KMS-11 (cell line): ENCODE measurements at regions not wholly inside any gene's neighbourhood (a gene's known extent, or its start where the extent isn't known, plus 50 kb on each side); places are given as distances from the start of the nearest gene placed in this dataset.
"Not testable (repeated sequence)": the region's sequence is repeated elsewhere in the genome, so short reads cannot be mapped to it uniquely, and the experiment has no call there.

ENCODE experiments used
- H2AFZ ChIP-seq: fragments of 200-600 bp; sonication (generic); 2 replicates; pipeline ENCODE4 v1.6.1; 2016; ENCODE audit warnings: antibody characterized with exemption, mixed run types, low read depth
- H3K27ac ChIP-seq: fragments of 200-600 bp; sonication (generic); 2 replicates; pipeline ENCODE4 v1.6.1; 2016; ENCODE audit warnings: mild to moderate bottlenecking, mixed run types
- H3K27me3 ChIP-seq: fragments of 200-600 bp; sonication (generic); 2 replicates; pipeline ENCODE4 v1.6.1; 2017; ENCODE audit warnings: mild to moderate bottlenecking, low read depth, mixed run types, moderate library complexity; ENCODE audit not compliant: insufficient read depth
- H3K36me3 ChIP-seq: fragments of 200-600 bp; sonication (generic); 2 replicates; pipeline ENCODE4 v1.6.1; 2017; ENCODE audit warnings: mild to moderate bottlenecking, mixed run types; ENCODE audit not compliant: insufficient read depth
- H3K4me1 ChIP-seq: fragments of 200-600 bp; sonication (generic); 2 replicates; pipeline ENCODE4 v1.6.1; 2016; ENCODE audit warnings: mild to moderate bottlenecking, low read depth, mixed run types; ENCODE audit not compliant: poor library complexity, severe bottlenecking
- H3K4me2 ChIP-seq: fragments of 200-600 bp; sonication (generic); 2 replicates; pipeline ENCODE4 v1.7.0; 2016; ENCODE audit warnings: mild to moderate bottlenecking, mixed run types
- H3K4me3 ChIP-seq: fragments of 200-600 bp; sonication (generic); IDR thresholded peaks from 2 replicates; pipeline ENCODE4 v1.6.1; 2017; ENCODE audit warnings: low read depth, low read length, mixed read lengths; ENCODE audit not compliant: insufficient read depth
- H3K79me2 ChIP-seq: fragments of 200-600 bp; sonication (generic); 2 replicates; pipeline ENCODE4 v1.6.1; 2016; ENCODE audit warnings: low read depth, mixed run types; ENCODE audit not compliant: insufficient read depth
- H3K9ac ChIP-seq: fragments of 200-600 bp; sonication (generic); 2 replicates; pipeline ENCODE4 v1.6.1; 2016; ENCODE audit warnings: mild to moderate bottlenecking, mixed run types
- H4K20me1 ChIP-seq: fragments of 200-600 bp; sonication (generic); 2 replicates; pipeline ENCODE4 v1.6.1; 2016; ENCODE audit warnings: mild to moderate bottlenecking, mixed run types; ENCODE audit not compliant: insufficient read depth
- TF ChIP-seq, protein P1 (sequence below): fragments of 200-600 bp; sonication (generic); conservative IDR thresholded peaks from 2 replicates; pipeline ENCODE4 v1.6.1; 2017; ENCODE audit warnings: low read depth, mild to moderate bottlenecking, antibody characterized with exemption, low read length, moderate library complexity, mixed read lengths

DNA sequence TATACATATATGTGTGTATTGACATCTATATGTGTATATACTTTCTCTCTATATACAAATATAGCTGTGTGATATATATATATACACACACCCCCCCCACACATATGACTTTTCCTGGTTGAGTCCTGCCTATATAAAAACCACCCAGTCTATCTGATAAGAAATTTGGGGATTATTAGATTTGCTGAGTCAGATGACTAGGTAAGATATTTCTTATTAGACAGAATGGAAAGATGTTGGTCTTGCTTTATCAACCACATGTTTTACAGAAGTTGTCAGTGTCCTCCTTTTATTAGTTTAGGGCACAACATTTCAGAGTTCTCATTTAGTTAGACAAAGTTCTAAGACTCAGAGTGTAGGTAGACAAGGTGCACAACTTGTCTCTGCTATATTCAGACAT is 953.3 kb downstream of the METTL15 start:
- Histone ChIP-seq H3K4me1 (no peaks in the 10 kb centered on the region), H3K27ac (no peak overlapping the region), H4K20me1 (no peaks in the 10 kb centered on the region), H3K9ac (no peak overlapping the region), H3K4me3 (no peak overlapping the region), H2AFZ (no peak overlapping the region), H3K36me3 (no peaks in the 10 kb centered on the region), H3K79me2 (no peaks in the 10 kb centered on the region), H3K4me2 (no peak overlapping the region), H3K27me3 (no peaks in the 10 kb centered on the region)
- TF ChIP-seq, protein P1, sequence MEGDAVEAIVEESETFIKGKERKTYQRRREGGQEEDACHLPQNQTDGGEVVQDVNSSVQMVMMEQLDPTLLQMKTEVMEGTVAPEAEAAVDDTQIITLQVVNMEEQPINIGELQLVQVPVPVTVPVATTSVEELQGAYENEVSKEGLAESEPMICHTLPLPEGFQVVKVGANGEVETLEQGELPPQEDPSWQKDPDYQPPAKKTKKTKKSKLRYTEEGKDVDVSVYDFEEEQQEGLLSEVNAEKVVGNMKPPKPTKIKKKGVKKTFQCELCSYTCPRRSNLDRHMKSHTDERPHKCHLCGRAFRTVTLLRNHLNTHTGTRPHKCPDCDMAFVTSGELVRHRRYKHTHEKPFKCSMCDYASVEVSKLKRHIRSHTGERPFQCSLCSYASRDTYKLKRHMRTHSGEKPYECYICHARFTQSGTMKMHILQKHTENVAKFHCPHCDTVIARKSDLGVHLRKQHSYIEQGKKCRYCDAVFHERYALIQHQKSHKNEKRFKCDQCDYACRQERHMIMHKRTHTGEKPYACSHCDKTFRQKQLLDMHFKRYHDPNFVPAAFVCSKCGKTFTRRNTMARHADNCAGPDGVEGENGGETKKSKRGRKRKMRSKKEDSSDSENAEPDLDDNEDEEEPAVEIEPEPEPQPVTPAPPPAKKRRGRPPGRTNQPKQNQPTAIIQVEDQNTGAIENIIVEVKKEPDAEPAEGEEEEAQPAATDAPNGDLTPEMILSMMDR, result no peak

DNA sequence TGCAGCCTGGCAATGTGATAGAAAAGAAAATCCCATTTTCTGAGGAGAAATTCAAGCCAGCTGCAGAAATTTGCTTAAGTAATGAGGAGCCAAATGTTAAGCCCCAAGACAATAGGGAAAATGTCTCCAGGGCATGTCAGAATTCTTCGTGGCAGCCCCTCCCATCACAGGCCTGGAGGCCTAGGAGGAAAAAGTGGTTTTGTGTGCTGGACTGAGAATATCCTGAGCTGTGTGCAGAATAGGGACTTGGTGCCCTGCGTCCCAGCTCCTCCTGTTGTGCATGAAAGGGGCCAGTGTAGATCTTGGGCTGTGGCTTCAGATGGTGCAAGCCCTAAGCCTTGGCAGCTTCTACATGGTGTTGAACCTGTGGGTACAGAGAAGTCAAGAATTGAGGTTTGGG is 948.3 kb downstream of the METTL15 start:
- H3K4me3 ChIP-seq, H3K9ac ChIP-seq, H4K20me1 ChIP-seq, H3K4me1 ChIP-seq, H3K27me3 ChIP-seq, H3K79me2 ChIP-seq, H3K4me2 ChIP-seq, H3K36me3 ChIP-seq, H3K27ac ChIP-seq, H2AFZ ChIP-seq: not testable (repeated sequence)

DNA sequence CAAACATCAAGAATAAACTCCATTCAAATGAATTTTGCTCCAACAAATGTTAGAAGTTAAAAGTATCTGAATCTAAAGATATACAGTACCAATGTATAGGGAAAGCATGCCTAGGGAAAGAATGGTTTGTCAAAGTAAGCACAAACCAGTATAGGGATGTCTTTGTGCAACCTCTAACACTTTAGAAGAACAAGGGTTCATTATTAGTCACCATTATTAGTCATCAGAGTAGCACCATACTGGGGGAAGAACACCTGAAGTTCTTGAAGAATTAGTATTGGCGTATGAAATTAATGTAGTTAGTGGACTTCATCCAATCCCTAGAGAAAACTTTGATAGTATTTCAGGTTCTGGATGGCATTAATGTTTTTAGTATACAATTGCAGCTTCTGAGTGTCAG is 943.7 kb downstream of the METTL15 start:
- TF ChIP-seq, protein P1, result no peak
- H3K36me3 ChIP-seq, result no peaks in the 10 kb centered on the region
- no peak overlapping the region for H3K4me2 ChIP-seq

DNA sequence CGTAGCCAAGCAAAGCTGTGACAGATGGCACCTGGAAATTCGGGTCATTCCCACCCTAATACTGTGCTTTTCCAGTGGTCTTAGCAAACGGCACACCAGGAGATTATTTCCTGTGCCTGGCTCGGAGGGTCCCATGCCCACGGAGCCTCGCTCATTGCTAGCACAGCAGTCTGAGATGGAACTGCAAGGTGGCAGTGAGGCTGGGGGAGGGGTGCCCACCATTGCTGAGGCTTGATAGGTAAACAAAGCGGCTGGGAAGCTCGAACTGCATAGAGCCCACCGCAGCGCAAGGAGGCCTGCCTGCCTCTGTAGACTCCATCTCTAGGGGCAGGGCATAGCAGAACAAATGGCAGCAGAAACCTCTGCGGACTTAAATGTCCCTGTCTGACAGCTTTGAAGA is 942.8 kb downstream of the METTL15 start:
- H3K4me1 ChIP-seq, H4K20me1 ChIP-seq, H3K27me3 ChIP-seq, H3K9ac ChIP-seq, H3K36me3 ChIP-seq, H3K4me2 ChIP-seq, H3K4me3 ChIP-seq, H3K27ac ChIP-seq, H3K79me2 ChIP-seq, H2AFZ ChIP-seq: not testable (repeated sequence)

More for the DNA sequence above, 943.7 kb downstream of the METTL15 start:
- no peak overlapping the region for H3K9ac ChIP-seq
- no peaks in the 10 kb centered on the region for H3K4me1 ChIP-seq
- no peaks in the 10 kb centered on the region for H4K20me1 ChIP-seq
- no peak overlapping the region for H3K4me3 ChIP-seq
- no peaks in the 10 kb centered on the region for H3K27me3 ChIP-seq
- no peak overlapping the region for H3K27ac ChIP-seq
- no peaks in the 10 kb centered on the region for H3K79me2 ChIP-seq
- H2AFZ ChIP-seq, result no peak overlapping the region

DNA sequence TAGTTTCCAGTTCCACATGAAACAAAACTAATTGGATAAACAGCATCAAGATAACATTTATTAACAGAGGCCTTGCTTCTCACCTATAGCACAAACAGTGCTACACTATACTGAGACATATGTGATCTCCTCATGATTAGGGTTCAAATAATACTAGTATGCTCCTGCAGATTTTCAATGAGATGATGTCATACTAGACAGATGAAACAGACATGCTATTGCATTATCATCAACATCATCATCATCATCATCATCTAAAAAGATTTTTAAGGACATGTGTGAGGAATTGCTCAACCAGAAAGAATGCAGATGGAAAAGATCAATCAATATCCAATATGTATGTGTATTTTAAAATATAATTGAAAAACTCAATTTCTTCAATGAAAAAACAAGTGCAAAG is 932.3 kb downstream of the METTL15 start:
- no peaks in the 10 kb centered on the region for H3K27me3 ChIP-seq
- H3K4me1 ChIP-seq, result no peaks in the 10 kb centered on the region
- H3K4me2 ChIP-seq, result no peak overlapping the region
- no peaks in the 10 kb centered on the region for H3K79me2 ChIP-seq
- no peaks in the 10 kb centered on the region for H4K20me1 ChIP-seq
- TF ChIP-seq, protein P1, result no peak
- H3K27ac ChIP-seq, result no peak overlapping the region
- no peak overlapping the region for H3K9ac ChIP-seq
- no peaks in the 10 kb centered on the region for H3K36me3 ChIP-seq
- H3K4me3 ChIP-seq, result no peak overlapping the region
- no peak overlapping the region for H2AFZ ChIP-seq
